Activated CD4-positive, alpha-beta T cell treated with anti-CD3 and anti-CD28 coated beads for 36 hours (primary cell): ENCODE measurements at regions not wholly inside any gene's neighbourhood (a gene's known extent, or its start where the extent isn't known, plus 50 kb on each side); places are given as distances from the start of the nearest gene placed in this dataset.
"Not testable (repeated sequence)": the region's sequence is repeated elsewhere in the genome, so short reads cannot be mapped to it uniquely, and the experiment has no call there.

Experiments
- ATAC-seq: fragments of 200-7000 bp; cut with Tn5 transposase; one replicate; pipeline ENCODE4 v1.10.0; 2021; ENCODE audit warnings: mild to moderate bottlenecking, moderate library complexity
- CTCF ChIA-PET: fragments of 350-600 bp; sonication (Branson Sonifier 250); formaldehyde crosslinking; loops from one replicate; lab custom pipeline; 2021; ENCODE audit warnings: antibody characterized with exemption; lab: Charles Lee
- POLR2A ChIA-PET: fragments of 350-600 bp; sonication (Branson Sonifier 250); formaldehyde crosslinking; loops from one replicate; lab custom pipeline; 2021; ENCODE audit warnings: antibody characterized with exemption, inconsistent platforms; lab: Charles Lee
- DNase-seq: peaks from one replicate; pipeline ENCODE4 v3.0.0-alpha.2; 2020
- H3K27ac Mint-ChIP-seq: one replicate; pipeline ENCODE4 v1.8.0; 2021; ENCODE audit warnings: mixed read lengths
- H3K27me3 Mint-ChIP-seq: one replicate; pipeline ENCODE4 v1.8.0; 2021; ENCODE audit warnings: mixed read lengths
- H3K36me3 Mint-ChIP-seq: one replicate; pipeline ENCODE4 v1.8.0; 2021; ENCODE audit warnings: low read depth, mixed read lengths
- H3K4me1 Mint-ChIP-seq: one replicate; pipeline ENCODE4 v1.8.0; 2021; ENCODE audit warnings: mixed read lengths
- H3K4me3 Mint-ChIP-seq: one replicate; pipeline ENCODE4 v1.8.0; 2021; ENCODE audit warnings: mild to moderate bottlenecking, moderate library complexity, mixed read lengths
- H3K9me3 Mint-ChIP-seq: one replicate; pipeline ENCODE4 v1.8.0; 2021; ENCODE audit warnings: low read depth, mixed read lengths
- intact Hi-C, 2 experiments: fragments of 100-400 bp; cut with DNase I in 1 of 2; cut with micrococcal nuclease in 1 of 2; formaldehyde crosslinking; loops; one replicate each; pipeline versions ENCODE4 v1.14.2 to v1.15.1; 2022 to 2024; cut with DNase I, micrococcal nuclease

GRCh38 chr7:29638841-29639240 is 75.2 kb downstream of the PRR15 start:
- CTCF ChIA-PET, H3K27ac Mint-ChIP-seq, POLR2A ChIA-PET, H3K4me1 Mint-ChIP-seq, ATAC-seq, DNase-seq, H3K9me3 Mint-ChIP-seq, H3K36me3 Mint-ChIP-seq, H3K4me3 Mint-ChIP-seq, H3K27me3 Mint-ChIP-seq: not testable (repeated sequence)
- intact Hi-C loops: loop anchor here (5.0 to 10.0 kb wide), 2 partner anchors 106 to 283 kb away; no protein-coding TSS in a partner anchor

- Mint-ChIP-seq H3K27me3 (no peaks in the 10 kb centered on the region), H3K27ac (no peak overlapping the region), H3K36me3 (no peaks in the 10 kb centered on the region), H3K4me3 (no peak overlapping the region), H3K4me1 (no peaks in the 10 kb centered on the region), H3K9me3 (no peaks in the 10 kb centered on the region)
- POLR2A ChIA-PET: no interaction called here
- intact Hi-C loops: loop anchor here (5.0 to 10.0 kb wide), 2 partner anchors 105 to 283 kb away; no protein-coding TSS in a partner anchor
- no peak for DNase-seq
- CTCF ChIA-PET: no interaction called here
- no peak for ATAC-seq
Observed at GRCh38 chr7:29639386-29639785, 75.8 kb downstream of the PRR15 start.

GRCh38 chr7:29639886-29640595 is 76.4 kb downstream of the PRR15 start:
- CTCF ChIA-PET: no interaction called here
- Mint-ChIP-seq H3K27ac (no peak overlapping the region), H3K4me3 (no peak overlapping the region), H3K9me3 (no peaks in the 10 kb centered on the region), H3K36me3 (no peaks in the 10 kb centered on the region), H3K27me3 (no peaks in the 10 kb centered on the region), H3K4me1 (no peaks in the 10 kb centered on the region)
- no peak for DNase-seq
- ATAC-seq: no peak
- intact Hi-C loops: loop anchor here (5.0 to 10.0 kb wide), 2 partner anchors 105 to 282 kb away; no protein-coding TSS in a partner anchor
- POLR2A ChIA-PET: no interaction called here

GRCh38 chr7:29641651-29642050 is 78.0 kb downstream of the PRR15 start:
- DNase-seq (no peak), ATAC-seq (no peak)
- intact Hi-C loops: no loop called here
- Mint-ChIP-seq H3K9me3 (no peaks in the 10 kb centered on the region), H3K4me1 (no peaks in the 10 kb centered on the region), H3K27me3 (no peaks in the 10 kb centered on the region), H3K36me3 (no peaks in the 10 kb centered on the region), H3K4me3 (no peak overlapping the region), H3K27ac (no peak overlapping the region)
- ChIA-PET CTCF (no interaction called here), POLR2A (no interaction called here)

- CTCF ChIA-PET: no interaction called here
Observed at GRCh38 chr7:29642494-29643155, 79.0 kb downstream of the PRR15 start.

GRCh38 chr7:29646116-29646515 is 82.5 kb downstream of the PRR15 start:
- H3K4me1 Mint-ChIP-seq, POLR2A ChIA-PET, H3K27me3 Mint-ChIP-seq, H3K27ac Mint-ChIP-seq, CTCF ChIA-PET, H3K9me3 Mint-ChIP-seq, ATAC-seq, H3K4me3 Mint-ChIP-seq, intact Hi-C loops, H3K36me3 Mint-ChIP-seq, DNase-seq: not testable (repeated sequence)

More at GRCh38 chr7:29642494-29643155, 79.0 kb downstream of the PRR15 start:
- Mint-ChIP-seq H3K36me3 (no peaks in the 10 kb centered on the region), H3K4me3 (no peak overlapping the region), H3K27ac (no peak overlapping the region), H3K4me1 (no peaks in the 10 kb centered on the region), H3K9me3 (no peaks in the 10 kb centered on the region), H3K27me3 (no peaks in the 10 kb centered on the region)
- no peak for DNase-seq
- POLR2A ChIA-PET: no interaction called here
- no peak for ATAC-seq
- intact Hi-C loops: no loop called here

GRCh38 chr7:29647020-29647654 is 83.5 kb downstream of the PRR15 start:
- H3K36me3 Mint-ChIP-seq: no peaks in the 10 kb centered on the region
- no peaks in the 10 kb centered on the region for H3K27me3 Mint-ChIP-seq
- DNase-seq (no peak), ATAC-seq (no peak)
- H3K4me3 Mint-ChIP-seq: no peak overlapping the region
- POLR2A ChIA-PET: no interaction called here
- intact Hi-C loops: no loop called here
- no peak overlapping the region for H3K27ac Mint-ChIP-seq
- H3K4me1 Mint-ChIP-seq: no peaks in the 10 kb centered on the region
- H3K9me3 Mint-ChIP-seq: no peaks in the 10 kb centered on the region
- CTCF ChIA-PET: interaction anchor here (0.6 kb wide), 1 partner anchor 267 kb away, joined by 3 read pairs; no protein-coding TSS in a partner anchor

- H3K36me3 Mint-ChIP-seq, H3K4me3 Mint-ChIP-seq, H3K27me3 Mint-ChIP-seq, H3K4me1 Mint-ChIP-seq, ATAC-seq, DNase-seq, intact Hi-C loops, H3K9me3 Mint-ChIP-seq, H3K27ac Mint-ChIP-seq, POLR2A ChIA-PET: not testable (repeated sequence)
- CTCF ChIA-PET: interaction anchor here (0.6 kb wide), 1 partner anchor 266 kb away, joined by 3 read pairs; no protein-coding TSS in a partner anchor
Observed at GRCh38 chr7:29647691-29648210, 84.1 kb downstream of the PRR15 start.

- no peak overlapping the region for H3K27ac Mint-ChIP-seq
- H3K9me3 Mint-ChIP-seq: no peaks in the 10 kb centered on the region
- ATAC-seq (no peak), DNase-seq (no peak)
- H3K4me3 Mint-ChIP-seq: no peak overlapping the region
- intact Hi-C loops: no loop called here
- ChIA-PET CTCF (no interaction called here), POLR2A (no interaction called here)
- H3K36me3 Mint-ChIP-seq: no peaks in the 10 kb centered on the region
- no peaks in the 10 kb centered on the region for H3K27me3 Mint-ChIP-seq
- H3K4me1 Mint-ChIP-seq: no peaks in the 10 kb centered on the region
Observed at GRCh38 chr7:29649028-29649716, 85.5 kb downstream of the PRR15 start.

GRCh38 chr7:29649876-29650275 is 86.2 kb downstream of the PRR15 start:
- ATAC-seq: no peak
- Mint-ChIP-seq H3K27ac (no peak overlapping the region), H3K9me3 (no peaks in the 10 kb centered on the region)

GRCh38 chr7:29651477-29651876 is 87.8 kb downstream of the PRR15 start:
- Mint-ChIP-seq H3K9me3 (no peaks in the 10 kb centered on the region), H3K27me3 (no peaks in the 10 kb centered on the region), H3K4me1 (no peaks in the 10 kb centered on the region), H3K36me3 (no peaks in the 10 kb centered on the region), H3K4me3 (no peak overlapping the region), H3K27ac (no peak overlapping the region)
- DNase-seq: no peak
- CTCF ChIA-PET: interaction anchor here (0.6 kb wide), 1 partner anchor 82 kb away, joined by 3 read pairs; no protein-coding TSS in a partner anchor
- intact Hi-C loops: no loop called here
- POLR2A ChIA-PET: interaction anchor here (0.7 kb wide), 1 partner anchor 113 kb away, joined by 3 read pairs; no protein-coding TSS in a partner anchor
- no peak for ATAC-seq

More at GRCh38 chr7:29649876-29650275, 86.2 kb downstream of the PRR15 start:
- Mint-ChIP-seq H3K4me1 (no peaks in the 10 kb centered on the region), H3K36me3 (no peaks in the 10 kb centered on the region), H3K4me3 (no peak overlapping the region), H3K27me3 (no peaks in the 10 kb centered on the region)
- no peak for DNase-seq
- POLR2A ChIA-PET: no interaction called here
- intact Hi-C loops: no loop called here
- CTCF ChIA-PET: no interaction called here
